Osteoblast (primary cell): ENCODE measurements at regions not wholly inside any gene's neighbourhood (a gene's known extent, or its start where the extent isn't known, plus 50 kb on each side); places are given as distances from the start of the nearest gene placed in this dataset.

Experiments used
- DNase-seq: peaks from one replicate; pipeline ENCODE4 v3.0.0; 2011; ENCODE audit warnings: low spot score, mixed read lengths; ENCODE audit not compliant: insufficient read length; ENCODE audit errors: missing footprints
- H2AFZ ChIP-seq: 2 replicates; pipeline ENCODE4 v1.6.0; 2011; ENCODE audit warnings: mild to moderate bottlenecking, low read length
- H3K27ac ChIP-seq: 2 replicates; pipeline ENCODE4 v1.5.1; 2011; ENCODE audit warnings: mild to moderate bottlenecking, low read depth, low read length, moderate library complexity
- H3K27me3 ChIP-seq: 2 replicates; pipeline ENCODE4 v1.6.0; 2012; ENCODE audit warnings: mild to moderate bottlenecking, control low read depth, inconsistent platforms, low read length, moderate library complexity; ENCODE audit not compliant: insufficient read depth
- H3K36me3 ChIP-seq: 2 replicates; pipeline ENCODE4 v1.5.1; 2011; ENCODE audit warnings: mild to moderate bottlenecking, low read length, control low read depth, moderate library complexity; ENCODE audit not compliant: insufficient read depth
- H3K4me1 ChIP-seq: 2 replicates; pipeline ENCODE4 v1.5.1; 2011; ENCODE audit warnings: mild to moderate bottlenecking, low read length, control low read depth, moderate library complexity; ENCODE audit not compliant: insufficient read depth
- H3K4me2 ChIP-seq: 2 replicates; pipeline ENCODE4 v1.6.0; 2011; ENCODE audit warnings: mild to moderate bottlenecking, low read length; ENCODE audit not compliant: insufficient read depth
- H3K4me3 ChIP-seq: fragments of 200-600 bp; sonication (generic); 3 replicates; pipeline ENCODE4 v1.5.1; 2012; ENCODE audit warnings: mild to moderate bottlenecking, low read length, inconsistent platforms; ENCODE audit not compliant: insufficient read depth
- H3K79me2 ChIP-seq: 2 replicates; pipeline ENCODE4 v1.6.0; 2012; ENCODE audit warnings: mild to moderate bottlenecking, low read length, control low read depth, inconsistent platforms; ENCODE audit not compliant: insufficient read depth
- H3K9me3 ChIP-seq: 2 replicates; pipeline ENCODE4 v1.5.1; 2011; ENCODE audit warnings: low read depth, low read length, control low read depth
- H4K20me1 ChIP-seq: 2 replicates; pipeline ENCODE4 v1.6.0; 2012; ENCODE audit warnings: mild to moderate bottlenecking, low read length, control low read depth; ENCODE audit not compliant: insufficient read depth
- CTCF ChIP-seq: IDR thresholded peaks from 2 replicates; pipeline ENCODE4 v1.5.1; 2011; ENCODE audit warnings: mild to moderate bottlenecking, low read depth, low read length, moderate library complexity; ENCODE audit errors: extremely low read depth

GRCh38 chr11:110928391-110928790 is 216.2 kb upstream of the ARHGAP20 start:
- no peak for DNase-seq
- Histone ChIP-seq H3K4me3 (no peak overlapping the region), H3K9me3 (no peaks in the 10 kb centered on the region), H3K4me1 (no peaks in the 10 kb centered on the region), H3K79me2 (no peaks in the 10 kb centered on the region), H4K20me1 (no peaks in the 10 kb centered on the region), H2AFZ (no peak overlapping the region), H3K36me3 (no peaks in the 10 kb centered on the region), H3K4me2 (no peak overlapping the region), H3K27me3 (no peaks in the 10 kb centered on the region), H3K27ac (no peak overlapping the region)
- TF ChIP-seq CTCF, result no peak

DNA sequence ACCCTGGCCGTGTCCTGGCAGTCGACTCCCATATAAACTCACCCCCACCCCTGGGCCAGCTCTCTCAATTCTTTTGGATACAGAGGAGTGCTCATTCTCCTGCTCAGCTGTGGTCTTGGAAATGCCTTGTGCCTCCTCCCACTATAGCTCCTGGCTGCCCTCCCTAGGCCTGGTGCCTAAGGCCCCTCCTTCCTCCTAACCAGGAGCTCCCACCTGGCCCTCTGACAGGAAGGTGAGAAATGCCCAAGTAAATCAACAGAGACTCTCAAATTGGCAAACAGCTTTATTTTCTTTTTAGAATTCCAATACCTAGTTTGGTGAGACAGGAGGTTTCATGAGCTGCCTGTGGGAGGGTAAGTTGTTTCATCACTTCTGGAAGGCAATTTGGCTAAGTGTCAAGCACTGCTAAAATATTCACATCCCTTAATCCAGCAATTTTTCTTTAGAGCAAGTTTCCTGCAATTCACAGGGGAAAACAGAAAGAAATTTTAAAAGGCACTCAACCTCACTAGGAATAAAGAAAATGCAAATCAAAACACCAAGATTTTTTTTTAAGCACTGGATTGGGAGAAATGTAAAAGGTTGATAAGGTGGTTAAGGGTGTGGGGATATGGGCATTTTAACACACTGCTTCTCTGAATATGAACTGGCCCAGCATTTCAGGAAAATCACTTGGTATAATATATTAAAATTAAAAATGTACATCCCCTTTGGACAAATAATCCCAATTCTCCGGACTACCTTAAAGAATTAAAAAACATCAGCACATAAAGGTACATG is 209.7 kb upstream of the ARHGAP20 start:
- Histone ChIP-seq H3K4me2 (no peak overlapping the region), H3K36me3 (no peaks in the 10 kb centered on the region), H3K27me3 (no peaks in the 10 kb centered on the region), H3K4me3 (no peak overlapping the region), H2AFZ (no peak overlapping the region), H4K20me1 (no peaks in the 10 kb centered on the region), H3K27ac (no peak overlapping the region), H3K4me1 (no peaks in the 10 kb centered on the region), H3K79me2 (no peaks in the 10 kb centered on the region), H3K9me3 (no peaks in the 10 kb centered on the region)
- TF ChIP-seq CTCF, result no peak
- no peak for DNase-seq

GRCh38 chr11:110919241-110919922 is 207.1 kb upstream of the ARHGAP20 start:
- Histone ChIP-seq H2AFZ (no peak overlapping the region), H3K27ac (no peak overlapping the region), H3K79me2 (no peaks in the 10 kb centered on the region), H3K4me1 (no peaks in the 10 kb centered on the region), H3K27me3 (no peaks in the 10 kb centered on the region), H4K20me1 (no peaks in the 10 kb centered on the region), H3K4me3 (no peak overlapping the region), H3K9me3 (no peaks in the 10 kb centered on the region), H3K36me3 (no peaks in the 10 kb centered on the region), H3K4me2 (no peak overlapping the region)
- DNase-seq, result no peak
- TF ChIP-seq CTCF, result no peak

DNA sequence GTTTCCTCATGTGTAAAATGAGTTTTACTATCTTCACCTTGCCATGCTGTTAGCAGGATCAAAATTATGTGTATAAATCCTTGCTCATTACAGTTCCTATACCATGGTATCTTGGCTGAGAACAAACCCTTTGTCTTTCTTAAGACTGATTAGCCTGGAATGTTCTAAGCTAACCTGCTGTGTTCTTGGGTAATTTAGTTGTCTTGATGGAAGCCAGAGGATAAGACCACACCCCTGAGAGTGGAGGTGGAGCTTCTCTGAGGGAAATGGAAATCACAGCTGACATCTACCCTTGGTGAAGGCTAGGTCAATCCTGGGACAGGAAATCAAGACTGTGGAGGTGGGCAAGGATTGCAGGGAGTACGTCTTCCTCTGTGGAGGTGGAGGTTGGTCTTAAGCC is 206.1 kb upstream of the ARHGAP20 start:
- Histone ChIP-seq H2AFZ (no peak overlapping the region), H3K4me2 (no peak overlapping the region), H3K27ac (no peak overlapping the region), H3K36me3 (no peaks in the 10 kb centered on the region), H4K20me1 (no peaks in the 10 kb centered on the region), H3K4me1 (no peaks in the 10 kb centered on the region), H3K27me3 (no peaks in the 10 kb centered on the region), H3K4me3 (no peak overlapping the region), H3K79me2 (no peaks in the 10 kb centered on the region), H3K9me3 (no peaks in the 10 kb centered on the region)
- DNase-seq, result no peak
- TF ChIP-seq CTCF, result no peak
